Neural cell (in vitro differentiated cells): ENCODE measurements at regions not wholly inside any gene's neighbourhood (a gene's known extent, or its start where the extent isn't known, plus 50 kb on each side); places are given as distances from the start of the nearest gene placed in this dataset.
"Not testable (repeated sequence)": the region's sequence is repeated elsewhere in the genome, so short reads cannot be mapped to it uniquely, and the experiment has no call there.

Source experiments
- H2AFZ ChIP-seq: fragments of 200-600, 300-800 bp; sonication (generic), shearing (Covaris generic); 2 replicates; pipeline ENCODE4 v1.6.0; 2014; ENCODE audit warnings: low read depth, mild to moderate bottlenecking, antibody characterized with exemption, low read length, moderate library complexity
- H3F3A ChIP-seq: fragments of 200-600 bp; shearing (Covaris generic); 2 replicates; pipeline ENCODE4 v1.6.1; 2016; ENCODE audit warnings: mild to moderate bottlenecking, moderate library complexity, mixed read lengths, antibody characterized with exemption, low read length; ENCODE audit not compliant: insufficient read depth, poor library complexity, severe bottlenecking
- H3K27ac ChIP-seq: fragments of 200-600, 300-800 bp; sonication (generic), shearing (Covaris generic); 2 replicates; pipeline ENCODE4 v1.5.1; 2014; ENCODE audit warnings: mild to moderate bottlenecking, low read length, moderate library complexity
- H3K27me3 ChIP-seq: fragments of 300-800, 200-600 bp; sonication (generic), shearing (Covaris generic); 2 replicates; pipeline ENCODE4 v1.6.0; 2014; ENCODE audit warnings: mild to moderate bottlenecking, low read depth, low read length, moderate library complexity; ENCODE audit not compliant: insufficient read depth
- H3K36me3 ChIP-seq: fragments of 300-800, 200-600 bp; sonication (generic), shearing (Covaris generic); 2 replicates; pipeline ENCODE4 v1.5.1; 2014; ENCODE audit warnings: mild to moderate bottlenecking, antibody characterized with exemption, low read length, moderate library complexity; ENCODE audit not compliant: insufficient read depth
- H3K4me2 ChIP-seq: fragments of 300-800, 200-600 bp; sonication (generic), shearing (Covaris generic); 2 replicates; pipeline ENCODE4 v1.6.0; 2014; ENCODE audit warnings: mild to moderate bottlenecking, low read length
- H3K4me3 ChIP-seq: fragments of 300-800, 200-600 bp; sonication (generic), shearing (Covaris generic); 2 replicates; pipeline ENCODE4 v1.5.1; 2014; ENCODE audit warnings: mild to moderate bottlenecking, low read length, moderate library complexity
- H3K79me2 ChIP-seq: fragments of 200-600 bp; shearing (Covaris generic); replicated peaks from 2 replicates; pipeline ENCODE4 v1.6.0; 2014; ENCODE audit warnings: mild to moderate bottlenecking, low read length, moderate library complexity; ENCODE audit not compliant: insufficient read depth
- H3K9ac ChIP-seq: fragments of 300-800, 200-600 bp; sonication (generic), shearing (Covaris generic); 2 replicates; pipeline ENCODE4 v1.6.1; 2016; ENCODE audit warnings: mild to moderate bottlenecking, low read length, mixed read lengths
- H3K9me2 ChIP-seq: fragments of 200-600 bp; shearing (Covaris generic); 2 replicates; pipeline ENCODE4 v1.6.1; 2016; ENCODE audit warnings: mild to moderate bottlenecking, low read length, mixed read lengths; ENCODE audit not compliant: insufficient read depth
- H3K9me3 ChIP-seq: fragments of 200-600, 300-800 bp; sonication (generic), shearing (Covaris generic); 2 replicates; pipeline ENCODE4 v1.6.1; 2016; ENCODE audit warnings: mild to moderate bottlenecking, mixed run types, low read length, moderate library complexity, mixed read lengths
- H4K20me1 ChIP-seq: fragments of 200-600 bp; shearing (Covaris generic); 2 replicates; pipeline ENCODE4 v1.6.1; 2016; ENCODE audit warnings: mild to moderate bottlenecking, mixed run types; ENCODE audit not compliant: insufficient read depth
- EP300 ChIP-seq: fragments of 450-650 bp; conservative IDR thresholded peaks from 2 replicates; pipeline ENCODE4 v1.6.1; 2014; ENCODE audit warnings: antibody characterized with exemption, mild to moderate bottlenecking, moderate library complexity; ENCODE audit not compliant: poor library complexity, severe bottlenecking
- EZH2 ChIP-seq: fragments of 200-600, 300-800 bp; shearing (Covaris generic), sonication (generic); IDR thresholded peaks from 2 replicates; pipeline ENCODE4 v1.6.1; 2014; ENCODE audit warnings: antibody characterized with exemption, low read length, borderline replicate concordance, mild to moderate bottlenecking; ENCODE audit not compliant: insufficient read depth, poor library complexity, severe bottlenecking
- POLR2AphosphoS5 ChIP-seq: IDR thresholded peaks from 2 replicates; pipeline ENCODE4 v1.6.1; 2012
- RAD21 ChIP-seq: fragments of 450-650 bp; conservative IDR thresholded peaks from 2 replicates; pipeline ENCODE4 v1.6.1; 2014; ENCODE audit warnings: antibody characterized with exemption, mild to moderate bottlenecking, moderate library complexity
- SMC3 ChIP-seq: fragments of 450-650 bp; conservative IDR thresholded peaks from 2 replicates; pipeline ENCODE4 v1.6.1; 2014; ENCODE audit warnings: antibody characterized with exemption, mild to moderate bottlenecking, moderate library complexity; ENCODE audit not compliant: poor library complexity
- TF ChIP-seq, protein P1 (sequence below): IDR thresholded peaks from 2 replicates; pipeline ENCODE4 v1.6.1; 2012; ENCODE audit warnings: borderline replicate concordance

DNA sequence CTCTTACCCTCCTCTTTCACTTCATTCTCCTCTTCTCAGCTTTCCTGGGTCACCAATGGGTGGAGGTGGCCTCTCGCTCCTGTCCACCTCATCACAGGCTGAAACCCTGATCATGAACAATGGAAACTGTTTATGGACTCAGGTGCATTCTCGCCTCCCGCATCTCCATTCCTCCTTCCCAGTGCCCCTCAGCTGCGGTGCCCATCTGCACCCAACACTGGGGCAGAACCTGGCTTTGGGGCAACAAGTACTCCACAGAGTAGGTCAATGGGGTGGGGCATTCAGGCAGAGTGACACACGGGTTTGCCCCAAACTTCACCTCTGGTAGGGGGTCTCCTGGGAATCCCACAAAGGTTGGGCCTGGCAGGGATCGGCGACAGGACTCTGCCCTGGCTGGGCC, 199.5 kb downstream of the RTP5 start:
- Histone ChIP-seq H3K36me3 (no peaks in the 10 kb centered on the region), H4K20me1 (no peaks in the 10 kb centered on the region), H3K9me2 (no peaks in the 10 kb centered on the region), H3K4me2 (no peak overlapping the region), H3K4me3 (no peak overlapping the region), H3K27ac (no peak overlapping the region), H3K79me2 (no peaks in the 10 kb centered on the region), H3K27me3 (no peaks in the 10 kb centered on the region), H3K9me3 (no peaks in the 10 kb centered on the region), H3K9ac (no peak overlapping the region), H3F3A (no peaks in the 10 kb centered on the region), H2AFZ (no peak overlapping the region)
- TF ChIP-seq POLR2AphosphoS5 (no peak), EP300 (no peak), SMC3 (no peak), EZH2 (no peak), RAD21 (no peak)
- TF ChIP-seq, protein P1, sequence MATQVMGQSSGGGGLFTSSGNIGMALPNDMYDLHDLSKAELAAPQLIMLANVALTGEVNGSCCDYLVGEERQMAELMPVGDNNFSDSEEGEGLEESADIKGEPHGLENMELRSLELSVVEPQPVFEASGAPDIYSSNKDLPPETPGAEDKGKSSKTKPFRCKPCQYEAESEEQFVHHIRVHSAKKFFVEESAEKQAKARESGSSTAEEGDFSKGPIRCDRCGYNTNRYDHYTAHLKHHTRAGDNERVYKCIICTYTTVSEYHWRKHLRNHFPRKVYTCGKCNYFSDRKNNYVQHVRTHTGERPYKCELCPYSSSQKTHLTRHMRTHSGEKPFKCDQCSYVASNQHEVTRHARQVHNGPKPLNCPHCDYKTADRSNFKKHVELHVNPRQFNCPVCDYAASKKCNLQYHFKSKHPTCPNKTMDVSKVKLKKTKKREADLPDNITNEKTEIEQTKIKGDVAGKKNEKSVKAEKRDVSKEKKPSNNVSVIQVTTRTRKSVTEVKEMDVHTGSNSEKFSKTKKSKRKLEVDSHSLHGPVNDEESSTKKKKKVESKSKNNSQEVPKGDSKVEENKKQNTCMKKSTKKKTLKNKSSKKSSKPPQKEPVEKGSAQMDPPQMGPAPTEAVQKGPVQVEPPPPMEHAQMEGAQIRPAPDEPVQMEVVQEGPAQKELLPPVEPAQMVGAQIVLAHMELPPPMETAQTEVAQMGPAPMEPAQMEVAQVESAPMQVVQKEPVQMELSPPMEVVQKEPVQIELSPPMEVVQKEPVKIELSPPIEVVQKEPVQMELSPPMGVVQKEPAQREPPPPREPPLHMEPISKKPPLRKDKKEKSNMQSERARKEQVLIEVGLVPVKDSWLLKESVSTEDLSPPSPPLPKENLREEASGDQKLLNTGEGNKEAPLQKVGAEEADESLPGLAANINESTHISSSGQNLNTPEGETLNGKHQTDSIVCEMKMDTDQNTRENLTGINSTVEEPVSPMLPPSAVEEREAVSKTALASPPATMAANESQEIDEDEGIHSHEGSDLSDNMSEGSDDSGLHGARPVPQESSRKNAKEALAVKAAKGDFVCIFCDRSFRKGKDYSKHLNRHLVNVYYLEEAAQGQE: no peak

DNA sequence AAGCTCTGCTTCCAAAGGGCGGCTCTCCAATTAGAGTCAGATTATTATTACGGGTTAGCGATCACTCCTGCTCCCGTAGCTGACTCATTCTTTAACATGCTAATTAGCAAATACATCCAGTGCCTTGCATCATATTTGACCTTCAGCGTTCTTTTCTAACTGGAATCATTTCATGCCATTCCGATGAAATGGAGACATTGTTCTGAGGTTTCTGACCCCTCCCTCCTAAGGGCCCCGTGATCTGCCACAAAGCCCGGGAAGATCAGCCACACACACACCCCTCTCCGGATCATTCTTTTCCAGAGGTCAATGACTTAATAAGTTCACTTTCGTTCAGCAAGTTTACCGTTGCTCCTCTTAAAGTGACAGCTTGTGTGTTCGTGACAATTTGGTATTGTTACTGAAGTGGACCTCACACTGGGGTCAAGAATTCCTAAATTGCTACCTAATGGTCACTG, 200.4 kb downstream of the RTP5 start:
- H3K27me3 ChIP-seq, H3K79me2 ChIP-seq, H3K4me2 ChIP-seq, H3K27ac ChIP-seq, H3F3A ChIP-seq, H3K36me3 ChIP-seq, H2AFZ ChIP-seq, H3K4me3 ChIP-seq, H3K9me2 ChIP-seq, H4K20me1 ChIP-seq, H3K9me3 ChIP-seq, H3K9ac ChIP-seq: not testable (repeated sequence)

DNA sequence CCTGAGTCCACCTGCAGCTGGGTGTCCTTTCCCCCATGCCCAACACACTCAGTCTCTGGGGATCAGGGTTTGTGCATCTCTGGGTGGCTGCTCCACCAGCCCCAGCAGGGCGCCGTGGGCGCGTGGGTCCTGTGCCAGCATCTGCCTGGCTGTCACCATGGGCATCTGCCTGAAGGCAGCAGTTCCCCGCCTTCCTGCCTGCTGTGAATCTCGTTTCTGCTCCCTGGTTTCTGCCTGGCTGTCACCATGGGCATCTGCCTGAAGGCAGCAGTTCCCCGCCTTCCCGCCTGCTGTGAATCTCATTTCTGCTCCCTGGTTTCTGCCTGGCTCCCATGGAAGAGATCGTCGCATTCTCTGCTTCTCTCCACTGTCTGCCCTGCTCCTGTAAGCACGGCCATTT, 201.2 kb downstream of the RTP5 start:
- not testable (repeated sequence) for H3K27ac ChIP-seq, H3K36me3 ChIP-seq, H3K79me2 ChIP-seq, H2AFZ ChIP-seq, H3K9me3 ChIP-seq, H3K27me3 ChIP-seq, H3F3A ChIP-seq, H3K4me3 ChIP-seq, H3K4me2 ChIP-seq, H3K9ac ChIP-seq, H4K20me1 ChIP-seq, H3K9me2 ChIP-seq

DNA sequence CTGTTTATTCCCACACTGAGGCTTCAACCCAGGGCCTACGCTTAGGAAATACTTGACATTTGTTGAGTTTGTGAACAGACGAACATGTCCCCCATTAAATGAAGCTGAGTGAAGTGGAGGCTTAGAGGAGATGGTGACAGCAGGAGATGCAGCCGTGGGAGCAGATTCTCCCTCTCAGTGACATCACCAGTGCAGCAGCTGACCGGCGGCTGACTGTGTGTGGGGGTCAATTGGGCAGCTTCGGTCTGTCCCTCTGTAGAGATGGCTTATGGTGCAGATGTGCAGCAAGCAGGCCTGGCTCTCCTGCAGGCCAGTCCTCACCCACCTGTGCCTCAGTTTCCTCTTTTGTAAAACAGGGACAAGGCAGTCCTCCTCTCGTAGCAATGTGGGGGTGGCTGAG, 201.8 kb downstream of the RTP5 start:
- not testable (repeated sequence) for H3K4me2 ChIP-seq, H3K36me3 ChIP-seq, H3F3A ChIP-seq, H3K79me2 ChIP-seq, H3K27ac ChIP-seq, H3K4me3 ChIP-seq, H3K9ac ChIP-seq, H3K9me3 ChIP-seq, H2AFZ ChIP-seq, H4K20me1 ChIP-seq, H3K9me2 ChIP-seq, H3K27me3 ChIP-seq

DNA sequence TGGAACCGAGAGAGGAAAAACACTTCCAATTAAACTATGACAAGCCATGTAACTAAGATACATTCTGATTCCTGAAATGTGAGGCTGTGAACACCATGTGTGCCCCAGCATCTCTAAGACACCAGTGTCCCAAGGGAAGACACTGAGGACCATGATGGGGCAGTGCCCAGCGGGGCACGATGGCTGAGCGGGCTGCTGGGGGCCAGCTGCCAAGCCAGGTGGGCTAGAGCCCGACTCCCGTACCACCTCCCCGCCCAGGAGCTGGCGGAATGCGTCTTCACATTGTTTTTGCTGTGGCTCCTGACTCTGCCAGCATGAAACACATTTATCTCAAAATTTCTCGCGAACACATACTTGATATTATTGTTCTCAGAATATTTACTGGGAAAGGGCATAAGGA, 202.4 kb downstream of the RTP5 start:
- H3K27ac ChIP-seq, H2AFZ ChIP-seq: not testable (repeated sequence)

More for the DNA sequence above, 202.4 kb downstream of the RTP5 start:
- not testable (repeated sequence) for H3K9me3 ChIP-seq, H3K4me3 ChIP-seq, H3K4me2 ChIP-seq, H3K36me3 ChIP-seq, H3K9me2 ChIP-seq, H3K79me2 ChIP-seq, H4K20me1 ChIP-seq, H3K27me3 ChIP-seq, H3F3A ChIP-seq, H3K9ac ChIP-seq
